Suprapubic skin (tissue), 4 donors: ENCODE measurements at regions not wholly inside any gene's neighbourhood (a gene's known extent, or its start where the extent isn't known, plus 50 kb on each side); places are given as distances from the start of the nearest gene placed in this dataset.

Experiments
- EP300 ChIP-seq: sonication (generic); formaldehyde crosslinking; IDR thresholded peaks from one replicate; pipeline ENCODE4 v1.6.1; 2017; ENCODE audit warnings: antibody characterized with exemption
- POLR2A ChIP-seq, 2 donors: fragments of 450-650 bp; IDR thresholded peaks; one replicate each; pipeline ENCODE4 v1.6.1; 2017; ENCODE audit warnings: antibody characterized with exemption in 2 of 2, mild to moderate bottlenecking in 2 of 2, moderate library complexity in 2 of 2
- POLR2AphosphoS5 ChIP-seq, 3 donors: sonication (generic); formaldehyde crosslinking; IDR thresholded peaks; one replicate each; pipeline ENCODE4 v1.6.1; 2017; ENCODE audit warnings: antibody characterized with exemption in 3 of 3
- TF ChIP-seq, protein P1 (sequence below), 2 donors: fragments of 200-600 bp in 1 of 2; fragments of 450-650 bp in 1 of 2; sonication (generic) in 1 of 2; IDR thresholded peaks; one replicate each; pipeline ENCODE4 v1.5.1; 2016 to 2019; ENCODE audit warnings: antibody characterized with exemption in 2 of 2, mild to moderate bottlenecking in 1 of 2, moderate library complexity in 1 of 2

DNA sequence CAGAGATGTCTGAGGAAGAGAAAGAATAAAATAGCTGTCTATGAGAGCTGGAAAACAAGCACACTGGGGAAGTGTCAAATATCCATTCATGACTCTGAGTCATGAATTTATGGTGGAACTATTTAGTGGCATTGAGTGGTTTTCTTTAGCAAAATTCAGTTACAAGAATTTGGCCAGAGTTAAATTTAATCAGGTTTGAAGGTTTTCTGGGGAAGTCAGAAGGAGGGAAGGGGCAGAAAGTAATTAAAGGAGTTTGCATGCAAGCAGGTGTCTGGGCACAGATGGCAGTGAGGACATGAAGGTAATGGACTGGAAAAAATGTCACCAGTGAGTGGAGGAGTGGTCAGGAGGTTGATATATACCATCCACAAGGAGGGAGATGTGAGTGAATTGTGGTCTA is 121.9 kb upstream of the IVNS1ABP start:
- TF ChIP-seq POLR2A (IDR thresholded peaks at IDR 0.05) = no peak
- TF ChIP-seq, protein P1, sequence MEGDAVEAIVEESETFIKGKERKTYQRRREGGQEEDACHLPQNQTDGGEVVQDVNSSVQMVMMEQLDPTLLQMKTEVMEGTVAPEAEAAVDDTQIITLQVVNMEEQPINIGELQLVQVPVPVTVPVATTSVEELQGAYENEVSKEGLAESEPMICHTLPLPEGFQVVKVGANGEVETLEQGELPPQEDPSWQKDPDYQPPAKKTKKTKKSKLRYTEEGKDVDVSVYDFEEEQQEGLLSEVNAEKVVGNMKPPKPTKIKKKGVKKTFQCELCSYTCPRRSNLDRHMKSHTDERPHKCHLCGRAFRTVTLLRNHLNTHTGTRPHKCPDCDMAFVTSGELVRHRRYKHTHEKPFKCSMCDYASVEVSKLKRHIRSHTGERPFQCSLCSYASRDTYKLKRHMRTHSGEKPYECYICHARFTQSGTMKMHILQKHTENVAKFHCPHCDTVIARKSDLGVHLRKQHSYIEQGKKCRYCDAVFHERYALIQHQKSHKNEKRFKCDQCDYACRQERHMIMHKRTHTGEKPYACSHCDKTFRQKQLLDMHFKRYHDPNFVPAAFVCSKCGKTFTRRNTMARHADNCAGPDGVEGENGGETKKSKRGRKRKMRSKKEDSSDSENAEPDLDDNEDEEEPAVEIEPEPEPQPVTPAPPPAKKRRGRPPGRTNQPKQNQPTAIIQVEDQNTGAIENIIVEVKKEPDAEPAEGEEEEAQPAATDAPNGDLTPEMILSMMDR (IDR thresholded peaks at IDR 0.05) = no peak
- no peak for TF ChIP-seq EP300
- TF ChIP-seq POLR2AphosphoS5 (IDR thresholded peaks at IDR 0.05) = no peak
